Keratinocyte (primary cell): ENCODE measurements at regions not wholly inside any gene's neighbourhood (a gene's known extent, or its start where the extent isn't known, plus 50 kb on each side); places are given as distances from the start of the nearest gene placed in this dataset.

Experiments used
- EZH2 ChIP-seq: IDR thresholded peaks from one replicate; pipeline ENCODE4 v1.6.1; 2012; ENCODE audit warnings: inconsistent platforms, mild to moderate bottlenecking, low read length, moderate library complexity
- TF ChIP-seq, protein P1 (sequence below), 3 experiments: IDR thresholded peaks in 1 of 3; conservative IDR thresholded peaks in 1 of 3; optimal IDR thresholded peaks in 1 of 3; 2 replicates in 2 of 3; 3 replicates in 1 of 3; pipeline versions ENCODE3 to v1.5.1; 2011; ENCODE audit warnings: low read length in 3 of 3, mild to moderate bottlenecking in 3 of 3, moderate library complexity in 2 of 3, control low read depth in 1 of 3, inconsistent platforms in 1 of 3; ENCODE audit not compliant: insufficient read depth in 2 of 3; ENCODE audit errors: extremely low read depth in 1 of 3

GRCh38 chr6:125688138-125688537 lies 61.3 kb upstream of the HEY2 start:
- no peak for TF ChIP-seq EZH2
- TF ChIP-seq, protein P1, sequence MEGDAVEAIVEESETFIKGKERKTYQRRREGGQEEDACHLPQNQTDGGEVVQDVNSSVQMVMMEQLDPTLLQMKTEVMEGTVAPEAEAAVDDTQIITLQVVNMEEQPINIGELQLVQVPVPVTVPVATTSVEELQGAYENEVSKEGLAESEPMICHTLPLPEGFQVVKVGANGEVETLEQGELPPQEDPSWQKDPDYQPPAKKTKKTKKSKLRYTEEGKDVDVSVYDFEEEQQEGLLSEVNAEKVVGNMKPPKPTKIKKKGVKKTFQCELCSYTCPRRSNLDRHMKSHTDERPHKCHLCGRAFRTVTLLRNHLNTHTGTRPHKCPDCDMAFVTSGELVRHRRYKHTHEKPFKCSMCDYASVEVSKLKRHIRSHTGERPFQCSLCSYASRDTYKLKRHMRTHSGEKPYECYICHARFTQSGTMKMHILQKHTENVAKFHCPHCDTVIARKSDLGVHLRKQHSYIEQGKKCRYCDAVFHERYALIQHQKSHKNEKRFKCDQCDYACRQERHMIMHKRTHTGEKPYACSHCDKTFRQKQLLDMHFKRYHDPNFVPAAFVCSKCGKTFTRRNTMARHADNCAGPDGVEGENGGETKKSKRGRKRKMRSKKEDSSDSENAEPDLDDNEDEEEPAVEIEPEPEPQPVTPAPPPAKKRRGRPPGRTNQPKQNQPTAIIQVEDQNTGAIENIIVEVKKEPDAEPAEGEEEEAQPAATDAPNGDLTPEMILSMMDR (optimal IDR thresholded peaks at IDR 0.05 in 1 of 3, IDR thresholded peaks at IDR 0.05 in 1 of 3, conservative IDR thresholded peaks at IDR 0.05 in 1 of 3; ENCODE audit: extremely low read depth in 1 of 3, insufficient read depth in 2 of 3, low read length in 3 of 3) = no peak
